H9 (cell line): ENCODE measurements at regions not wholly inside any gene's neighbourhood (a gene's known extent, or its start where the extent isn't known, plus 50 kb on each side); places are given as distances from the start of the nearest gene placed in this dataset.

Experiments used
- DNase-seq: peaks from one replicate; pipeline ENCODE4 v3.0.0-alpha.2; 2017
- H2AFZ ChIP-seq: one replicate; pipeline ENCODE4 v1.6.1; 2013; ENCODE audit warnings: mild to moderate bottlenecking, low read length, control low read depth, moderate library complexity
- H2AK5ac ChIP-seq: 2 replicates; pipeline ENCODE4 v1.6.1; 2013; ENCODE audit warnings: low read length, control low read depth, mixed read lengths; ENCODE audit not compliant: insufficient read length
- H2BK120ac ChIP-seq: one replicate; pipeline ENCODE4 v1.6.1; 2013; ENCODE audit warnings: low read depth, mild to moderate bottlenecking, low read length, control low read depth, inconsistent platforms; ENCODE audit not compliant: poor library complexity, severe bottlenecking
- H2BK12ac ChIP-seq: 2 replicates; pipeline ENCODE4 v1.6.1; 2013; ENCODE audit warnings: low read length, control low read depth, mixed read lengths, low read depth; ENCODE audit not compliant: insufficient read length
- H2BK15ac ChIP-seq: 2 replicates; pipeline ENCODE4 v1.6.1; 2013; ENCODE audit warnings: low read depth, low read length, control low read depth
- H2BK20ac ChIP-seq: one replicate; pipeline ENCODE4 v1.6.1; 2013; ENCODE audit warnings: low read depth, mild to moderate bottlenecking, low read length, control low read depth, inconsistent platforms; ENCODE audit not compliant: poor library complexity, severe bottlenecking
- H2BK5ac ChIP-seq: 2 replicates; pipeline ENCODE4 v1.6.1; 2013; ENCODE audit warnings: low read length, control low read depth, mixed read lengths; ENCODE audit not compliant: insufficient read length
- H3K14ac ChIP-seq: 2 replicates; pipeline ENCODE4 v1.6.1; 2013; ENCODE audit warnings: low read length, control low read depth; ENCODE audit not compliant: insufficient read depth
- H3K18ac ChIP-seq: 2 replicates; pipeline ENCODE4 v1.6.1; 2013; ENCODE audit warnings: low read depth, mild to moderate bottlenecking, mixed read lengths, low read length, control low read depth; ENCODE audit not compliant: insufficient read length
- H3K23ac ChIP-seq: 2 replicates; pipeline ENCODE4 v1.6.1; 2013; ENCODE audit warnings: low read length, control low read depth, mixed read lengths, low read depth; ENCODE audit not compliant: insufficient read length
- H3K23me2 ChIP-seq: 2 replicates; pipeline ENCODE4 v1.6.1; 2013; ENCODE audit warnings: low read depth, mild to moderate bottlenecking, mixed read lengths, low read length, control low read depth; ENCODE audit not compliant: insufficient read length, poor library complexity, severe bottlenecking
- H3K27ac ChIP-seq: 2 replicates; pipeline ENCODE4 v1.5.1; 2013; ENCODE audit warnings: low read length, control low read depth, mixed read lengths, low read depth; ENCODE audit not compliant: insufficient read length
- H3K27me3 ChIP-seq: 2 replicates; pipeline ENCODE4 v1.6.1; 2013; ENCODE audit warnings: low read length, control low read depth, inconsistent platforms; ENCODE audit not compliant: insufficient read depth
- H3K4ac ChIP-seq: 2 replicates; pipeline ENCODE4 v1.6.1; 2013; ENCODE audit warnings: low read depth, mild to moderate bottlenecking, control low read depth, inconsistent platforms, low read length, moderate library complexity
- H3K4me1 ChIP-seq: 2 replicates; pipeline ENCODE4 v1.6.1; 2013; ENCODE audit warnings: low read length, control low read depth, inconsistent platforms; ENCODE audit not compliant: insufficient read depth
- H3K4me2 ChIP-seq: 2 replicates; pipeline ENCODE4 v1.6.1; 2013; ENCODE audit warnings: low read length, control low read depth, mixed read lengths; ENCODE audit not compliant: insufficient read length, insufficient read depth
- H3K56ac ChIP-seq: 2 replicates; pipeline ENCODE4 v1.6.1; 2013; ENCODE audit warnings: low read depth, mild to moderate bottlenecking, mixed read lengths, low read length, control low read depth; ENCODE audit not compliant: insufficient read length
- H3K79me1 ChIP-seq: 2 replicates; pipeline ENCODE4 v1.6.1; 2013; ENCODE audit warnings: low read depth, mild to moderate bottlenecking, moderate library complexity, low read length, control low read depth, inconsistent platforms; ENCODE audit not compliant: insufficient read depth, poor library complexity, severe bottlenecking
- H3K79me2 ChIP-seq: 2 replicates; pipeline ENCODE4 v1.6.1; 2013; ENCODE audit warnings: low read length, control low read depth, inconsistent platforms; ENCODE audit not compliant: insufficient read depth
- H3K9ac ChIP-seq: 2 replicates; pipeline ENCODE4 v1.6.1; 2013; ENCODE audit warnings: low read length, control low read depth, mixed read lengths; ENCODE audit not compliant: insufficient read length; ENCODE audit errors: extremely low read depth
- H3K9me3 ChIP-seq: one replicate; pipeline ENCODE4 v1.6.1; 2013; ENCODE audit warnings: low read depth, low read length, inconsistent platforms; ENCODE audit not compliant: control insufficient read depth
- H3T11ph ChIP-seq: one replicate; pipeline ENCODE4 v1.6.1; 2013; ENCODE audit warnings: mild to moderate bottlenecking, low read length, control low read depth, inconsistent platforms
- H4K20me1 ChIP-seq: one replicate; pipeline ENCODE4 v1.6.1; 2013; ENCODE audit not compliant: control insufficient read depth, insufficient read length, insufficient read depth
- H4K5ac ChIP-seq: 2 replicates; pipeline ENCODE4 v1.6.1; 2013; ENCODE audit warnings: low read depth, mild to moderate bottlenecking, mixed read lengths, low read length, control low read depth; ENCODE audit not compliant: insufficient read length
- H4K8ac ChIP-seq: replicated peaks from 2 replicates; pipeline ENCODE4 v1.6.1; 2013; ENCODE audit warnings: low read length, control low read depth, mixed read lengths, low read depth; ENCODE audit not compliant: insufficient read length
- H4K91ac ChIP-seq: 2 replicates; pipeline ENCODE4 v1.6.1; 2013; ENCODE audit warnings: low read depth, mild to moderate bottlenecking, moderate library complexity, mixed read lengths, low read length, control low read depth; ENCODE audit not compliant: insufficient read length
- H3K27ac Mint-ChIP-seq, 3 experiments: 2 replicates in 2 of 3; 3 replicates in 1 of 3; pipeline ENCODE4 v1.8.0; 2020 to 2021; ENCODE audit warnings: mixed read lengths in 3 of 3, mild to moderate bottlenecking in 1 of 3, moderate library complexity in 1 of 3
- H3K27me3 Mint-ChIP-seq: 2 replicates; pipeline ENCODE4 v1.8.0; 2021; ENCODE audit warnings: low read depth, mild to moderate bottlenecking, moderate library complexity, mixed read lengths
- H3K36me3 Mint-ChIP-seq, 3 experiments: 2 replicates in 2 of 3; 3 replicates in 1 of 3; pipeline ENCODE4 v1.8.0; 2020 to 2021; ENCODE audit warnings: low read depth in 3 of 3, mixed read lengths in 3 of 3; ENCODE audit not compliant: insufficient read depth in 1 of 3
- H3K4me1 Mint-ChIP-seq, 2 experiments: 2 replicates each; pipeline ENCODE4 v1.8.0; 2020; ENCODE audit warnings: mixed read lengths in 2 of 2
- H3K4me3 Mint-ChIP-seq, 2 experiments: 2 replicates in 1 of 2; 3 replicates in 1 of 2; pipeline ENCODE4 v1.8.0; 2020 to 2021; ENCODE audit warnings: mild to moderate bottlenecking in 2 of 2, mixed read lengths in 2 of 2, moderate library complexity in 1 of 2
- H3K9me3 Mint-ChIP-seq, 2 experiments: 2 replicates in 1 of 2; 3 replicates in 1 of 2; pipeline ENCODE4 v1.8.0; 2020; ENCODE audit warnings: mild to moderate bottlenecking in 2 of 2, mixed read lengths in 2 of 2, moderate library complexity in 1 of 2
- CTCF ChIP-seq: fragments of 200-600 bp; sonication (generic); conservative IDR thresholded peaks from 3 replicates; pipeline ENCODE4 v1.8.0; 2021; ENCODE audit warnings: antibody characterized with exemption, mild to moderate bottlenecking
- WGBS: extraction: QIAGEN DNeasy Blood & Tissue Kit; methylation state at CpG from one replicate; pipeline ENCODE4 v1.1.7; 2013; ENCODE audit warnings: missing lambda C conversion rate, low lambda C conversion rate, mixed read lengths; ENCODE audit not compliant: insufficient read length; ENCODE audit errors: extremely low coverage; 5-methylcytosine and 5-hydroxymethylcytosine counted together

DNA sequence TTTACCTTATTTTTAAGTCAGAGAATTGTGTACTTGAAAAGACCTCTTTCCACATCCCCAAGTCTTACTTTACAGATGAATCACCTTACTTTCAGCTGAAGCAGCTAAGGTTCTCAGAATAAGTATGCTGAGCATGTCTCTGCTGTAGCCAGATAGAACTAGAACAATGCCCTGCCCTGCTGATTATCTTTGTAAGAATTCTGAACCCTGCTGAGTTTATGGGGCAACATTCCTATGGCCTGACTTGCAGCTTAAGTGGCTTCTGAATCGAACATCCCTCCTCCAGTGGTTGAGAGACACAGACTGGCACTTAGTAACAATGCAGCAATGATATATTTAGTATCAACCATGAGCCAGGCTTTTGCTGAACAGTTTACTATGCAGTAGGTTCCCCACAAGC, 592.0 kb upstream of the WWC1 start:
- peaks cover 0 to 4% of the 10 kb centered on the region in 2 experiments; a peak in 1 of 5 replicates for H3K9me3 Mint-ChIP-seq
- no peak overlapping the region for H3K9ac ChIP-seq
- no peak overlapping the region for H2BK120ac ChIP-seq
- no peak overlapping the region for H3T11ph ChIP-seq
- H3K23me2 ChIP-seq, result no peaks in the 10 kb centered on the region
- no peaks in the 10 kb centered on the region for H3K79me1 ChIP-seq
- H3K14ac ChIP-seq, result no peak overlapping the region
- WGBS, result no CpG with 5 or more reads among the region's 1 CpG
- no peaks in the 10 kb centered on the region; the same call in none of the 2 replicates for H3K27me3 Mint-ChIP-seq
- H3K27ac Mint-ChIP-seq, result peak overlapping the region; percentile 93 to 98 (median 94)
- no peaks in the 10 kb centered on the region for H3K79me2 ChIP-seq
- no peaks in the 10 kb centered on the region for H3K9me3 ChIP-seq
- H2AFZ ChIP-seq, result no peak overlapping the region
- H4K91ac ChIP-seq, result no peak overlapping the region
- H4K20me1 ChIP-seq, result no peaks in the 10 kb centered on the region
- no peak overlapping the region for H3K23ac ChIP-seq
- H3K4me1 Mint-ChIP-seq, result peaks cover 33 to 38% of the 10 kb centered on the region in 2 experiments
- no peak overlapping the region for H2AK5ac ChIP-seq
- no peak overlapping the region for H3K4ac ChIP-seq
- no peak overlapping the region for H4K5ac ChIP-seq
- H2BK15ac ChIP-seq, result no peak overlapping the region
- peak; percentile 80 for DNase-seq
- no peak overlapping the region for H3K4me2 ChIP-seq
- no peak overlapping the region for H3K18ac ChIP-seq
- no peak overlapping the region for H3K56ac ChIP-seq
- peaks cover 2% of the 10 kb centered on the region; the same call in 1 of the 2 replicates for H3K4me1 ChIP-seq
- TF ChIP-seq CTCF, result no peak
- peak overlapping the region; percentile 90 for H3K27ac ChIP-seq
- peak overlapping the region in 1 of 2 experiments; percentile 1; a peak in 1 of 5 replicates for H3K4me3 Mint-ChIP-seq
- no peak overlapping the region for H4K8ac ChIP-seq
- no peaks in the 10 kb centered on the region for H3K36me3 Mint-ChIP-seq
- no peaks in the 10 kb centered on the region for H3K27me3 ChIP-seq
- no peak overlapping the region for H2BK20ac ChIP-seq
- H2BK5ac ChIP-seq, result no peak overlapping the region
- no peak overlapping the region for H2BK12ac ChIP-seq
